HG03097 (cell line): ENCODE measurements at regions not wholly inside any gene's neighbourhood (a gene's known extent, or its start where the extent isn't known, plus 50 kb on each side); places are given as distances from the start of the nearest gene placed in this dataset.
"Not testable (repeated sequence)": the region's sequence is repeated elsewhere in the genome, so short reads cannot be mapped to it uniquely, and the experiment has no call there.

Source experiments
- ATAC-seq: cut with Tn5 transposase; IDR thresholded peaks from one replicate; pipeline ENCODE4 v1.9.1; 2021; ENCODE audit not compliant: unreplicated experiment, low FRiP score

- no peak for ATAC-seq
Measured at GRCh38 chr3:124351430-124352148, 359.7 kb upstream of the ROPN1 start.

- no peak for ATAC-seq
Measured at GRCh38 chr3:124352149-124352539, 360.2 kb upstream of the ROPN1 start.

- no peak for ATAC-seq
Measured at GRCh38 chr3:124353691-124354090, 361.8 kb upstream of the ROPN1 start.

- no peak for ATAC-seq
Measured at GRCh38 chr3:124354150-124354549, 362.2 kb upstream of the ROPN1 start.

- no peak for ATAC-seq
Measured at GRCh38 chr3:124358156-124358555, 366.2 kb upstream of the ROPN1 start.

- ATAC-seq, result no peak
Measured at GRCh38 chr3:124360155-124360554, 368.2 kb upstream of the ROPN1 start.

GRCh38 chr3:124360563-124360962 is 368.6 kb upstream of the ROPN1 start:
- no peak for ATAC-seq

- ATAC-seq, result no peak
Measured at GRCh38 chr3:124361566-124361965, 368.7 kb upstream of the UMPS start.

- no peak for ATAC-seq
Measured at GRCh38 chr3:124362455-124362854, 367.8 kb upstream of the UMPS start.

- no peak for ATAC-seq
Measured at GRCh38 chr3:124363476-124363875, 366.8 kb upstream of the UMPS start.

- ATAC-seq, result no peak
Measured at GRCh38 chr3:124364317-124365020, 365.8 kb upstream of the UMPS start.

GRCh38 chr3:124366655-124367054 is 363.6 kb upstream of the UMPS start:
- not testable (repeated sequence) for ATAC-seq

- no peak for ATAC-seq
Measured at GRCh38 chr3:124372775-124373174, 357.5 kb upstream of the UMPS start.

GRCh38 chr3:124373524-124373923 is 356.7 kb upstream of the UMPS start:
- ATAC-seq, result no peak

GRCh38 chr3:124374583-124374982 is 355.7 kb upstream of the UMPS start:
- no peak for ATAC-seq

GRCh38 chr3:124381575-124382333 is 348.5 kb upstream of the UMPS start:
- ATAC-seq, result no peak

GRCh38 chr3:124383051-124383450 is 347.2 kb upstream of the UMPS start:
- ATAC-seq, result no peak

GRCh38 chr3:124383846-124384466 is 346.3 kb upstream of the UMPS start:
- no peak for ATAC-seq

- ATAC-seq, result no peak
Measured at GRCh38 chr3:124384527-124384926, 345.7 kb upstream of the UMPS start.

GRCh38 chr3:124385996-124386395 is 344.3 kb upstream of the UMPS start:
- no peak for ATAC-seq

GRCh38 chr3:124386996-124387595 is 343.2 kb upstream of the UMPS start:
- no peak for ATAC-seq
